ENCODE measurements at regions not wholly inside any gene's neighbourhood (a gene's known extent, or its start where the extent isn't known, plus 50 kb on each side); places are given as distances from the start of the nearest gene placed in this dataset.

- H3K27ac ChIP-seq: no peak overlapping the region
- no peaks in the 10 kb centered on the region for H3K36me3 ChIP-seq (replicated peaks in 1 of 2; ENCODE audit: insufficient read depth in 1 of 2, low read depth in 2 of 2)
- intact Hi-C loops (cut with DNase I): no loop called here
- no peaks in the 10 kb centered on the region for H3K27me3 ChIP-seq
- H3K4me3 ChIP-seq: no peak overlapping the region
- H3K9me3 ChIP-seq: no peaks in the 10 kb centered on the region
- TF ChIP-seq POLR2A (IDR thresholded peaks at IDR 0.05): no peak
- TF ChIP-seq, protein P1, sequence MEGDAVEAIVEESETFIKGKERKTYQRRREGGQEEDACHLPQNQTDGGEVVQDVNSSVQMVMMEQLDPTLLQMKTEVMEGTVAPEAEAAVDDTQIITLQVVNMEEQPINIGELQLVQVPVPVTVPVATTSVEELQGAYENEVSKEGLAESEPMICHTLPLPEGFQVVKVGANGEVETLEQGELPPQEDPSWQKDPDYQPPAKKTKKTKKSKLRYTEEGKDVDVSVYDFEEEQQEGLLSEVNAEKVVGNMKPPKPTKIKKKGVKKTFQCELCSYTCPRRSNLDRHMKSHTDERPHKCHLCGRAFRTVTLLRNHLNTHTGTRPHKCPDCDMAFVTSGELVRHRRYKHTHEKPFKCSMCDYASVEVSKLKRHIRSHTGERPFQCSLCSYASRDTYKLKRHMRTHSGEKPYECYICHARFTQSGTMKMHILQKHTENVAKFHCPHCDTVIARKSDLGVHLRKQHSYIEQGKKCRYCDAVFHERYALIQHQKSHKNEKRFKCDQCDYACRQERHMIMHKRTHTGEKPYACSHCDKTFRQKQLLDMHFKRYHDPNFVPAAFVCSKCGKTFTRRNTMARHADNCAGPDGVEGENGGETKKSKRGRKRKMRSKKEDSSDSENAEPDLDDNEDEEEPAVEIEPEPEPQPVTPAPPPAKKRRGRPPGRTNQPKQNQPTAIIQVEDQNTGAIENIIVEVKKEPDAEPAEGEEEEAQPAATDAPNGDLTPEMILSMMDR (IDR thresholded peaks at IDR 0.05): no peak
- H3K4me1 ChIP-seq: no peaks in the 10 kb centered on the region
- ATAC-seq (no peak), DNase-seq (no peak)
- 28 to 35% methylated on average over 4 of the region's 4 CpGs for WGBS, 2 donors
Measured at GRCh38 chr16:65309354-65309753, 187.5 kb upstream of the CDH11 start.

GRCh38 chr16:65308506-65308905 is 186.6 kb upstream of the CDH11 start:
- H3K36me3 ChIP-seq (replicated peaks in 1 of 2; ENCODE audit: insufficient read depth in 1 of 2, low read depth in 2 of 2): no peaks in the 10 kb centered on the region
- no peak for DNase-seq
- no peak overlapping the region for H3K27ac ChIP-seq
- H3K27me3 ChIP-seq: no peaks in the 10 kb centered on the region
- no peak for ATAC-seq
- no peaks in the 10 kb centered on the region for H3K9me3 ChIP-seq
- intact Hi-C loops (cut with DNase I): no loop called here
- TF ChIP-seq, protein P1 (IDR thresholded peaks at IDR 0.05): no peak
- no peak for TF ChIP-seq POLR2A (IDR thresholded peaks at IDR 0.05)
- 18 to 22% methylated on average over 2 of the region's 2 CpGs for WGBS, 2 donors
- H3K4me3 ChIP-seq: no peak overlapping the region
- H3K4me1 ChIP-seq: no peaks in the 10 kb centered on the region

DNA sequence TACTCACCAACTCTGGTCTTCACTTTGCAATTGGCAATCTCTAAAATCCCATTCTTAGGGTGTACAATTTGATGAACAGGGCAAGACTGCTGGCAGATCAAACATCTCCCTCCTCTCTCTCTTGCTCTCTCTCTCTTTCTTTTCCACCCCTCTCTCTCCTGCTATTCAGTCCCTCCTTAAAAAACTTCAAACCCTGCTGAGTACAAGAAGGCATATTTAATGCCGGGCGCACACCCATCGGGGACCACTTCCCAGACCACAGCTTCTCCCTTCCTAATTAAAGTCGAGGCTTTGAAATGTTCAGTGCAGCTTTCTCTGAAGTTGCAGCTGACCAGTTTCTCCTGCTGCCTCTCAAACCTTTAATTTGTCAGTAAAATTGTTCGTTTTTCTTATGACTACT is 185.4 kb upstream of the CDH11 start:
- no peaks in the 10 kb centered on the region for H3K27me3 ChIP-seq
- WGBS, 2 donors: 62 to 66% methylated on average over 5 of the region's 5 CpGs
- no peak for TF ChIP-seq POLR2A (IDR thresholded peaks at IDR 0.05)
- TF ChIP-seq, protein P1 (IDR thresholded peaks at IDR 0.05): no peak
- intact Hi-C loops (cut with DNase I): no loop called here
- H3K4me1 ChIP-seq: no peaks in the 10 kb centered on the region
- ATAC-seq (no peak), DNase-seq (no peak)
- H3K9me3 ChIP-seq: no peaks in the 10 kb centered on the region
- H3K27ac ChIP-seq: no peak overlapping the region
- H3K4me3 ChIP-seq: no peak overlapping the region
- no peaks in the 10 kb centered on the region for H3K36me3 ChIP-seq (replicated peaks in 1 of 2; ENCODE audit: insufficient read depth in 1 of 2, low read depth in 2 of 2)

- WGBS, 2 donors: 49 to 53% methylated on average over 2 of the region's 2 CpGs
- intact Hi-C loops (cut with DNase I): no loop called here
- no peak overlapping the region for H3K4me3 ChIP-seq
- no peak for TF ChIP-seq POLR2A (IDR thresholded peaks at IDR 0.05)
- TF ChIP-seq, protein P1 (IDR thresholded peaks at IDR 0.05): no peak
- H3K27me3 ChIP-seq: no peaks in the 10 kb centered on the region
- no peaks in the 10 kb centered on the region for H3K9me3 ChIP-seq
- H3K4me1 ChIP-seq: no peaks in the 10 kb centered on the region
- no peak overlapping the region for H3K27ac ChIP-seq
- ATAC-seq: no peak
- no peaks in the 10 kb centered on the region for H3K36me3 ChIP-seq (replicated peaks in 1 of 2; ENCODE audit: insufficient read depth in 1 of 2, low read depth in 2 of 2)
- DNase-seq: no peak
Measured at GRCh38 chr16:65306722-65307121, 184.9 kb upstream of the CDH11 start.

DNA sequence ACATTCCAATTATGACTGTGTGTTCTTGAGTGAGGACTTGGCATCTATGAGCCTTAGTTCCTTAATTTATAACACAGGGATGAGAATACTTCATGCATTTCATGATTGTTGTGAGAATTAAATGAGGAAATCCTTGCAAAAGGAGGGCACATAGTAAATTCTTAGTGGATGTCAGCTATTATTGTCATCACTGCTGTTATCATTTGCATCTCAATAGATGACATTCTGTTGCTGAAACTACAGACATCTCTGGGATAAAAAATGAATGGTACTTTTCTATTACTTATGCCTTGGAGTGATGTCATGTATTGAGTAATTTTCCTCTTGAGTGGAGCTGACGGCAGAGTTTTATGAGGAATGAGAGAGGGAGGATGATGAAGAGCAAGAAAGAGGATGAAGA is 184.4 kb upstream of the CDH11 start:
- H3K4me3 ChIP-seq: no peak overlapping the region
- H3K4me1 ChIP-seq: no peaks in the 10 kb centered on the region
- H3K27ac ChIP-seq: no peak overlapping the region
- DNase-seq (no peak), ATAC-seq (no peak)
- 45 to 55% methylated on average over 1 of the region's 1 CpG for WGBS, 2 donors
- H3K36me3 ChIP-seq (replicated peaks in 1 of 2; ENCODE audit: insufficient read depth in 1 of 2, low read depth in 2 of 2): no peaks in the 10 kb centered on the region
- TF ChIP-seq POLR2A (IDR thresholded peaks at IDR 0.05): no peak
- TF ChIP-seq, protein P1 (IDR thresholded peaks at IDR 0.05): no peak
- no peaks in the 10 kb centered on the region for H3K9me3 ChIP-seq
- intact Hi-C loops (cut with DNase I): no loop called here
- H3K27me3 ChIP-seq: no peaks in the 10 kb centered on the region
